Adrenal gland (tissue), 9 donors: ENCODE measurements at regions not wholly inside any gene's neighbourhood (a gene's known extent, or its start where the extent isn't known, plus 50 kb on each side); places are given as distances from the start of the nearest gene placed in this dataset.

Experiments
- DNase-seq, 7 donors: peaks; one replicate each; pipeline ENCODE4 v3.0.0-alpha.2; 2019 to 2020
- H3K27ac ChIP-seq, 5 donors: fragments of 200-600 bp; sonication (generic) in 4 of 5; 1 replicate in 3 of 5; 2 replicates in 2 of 5; pipeline versions ENCODE4 v1.5.1 to v1.8.0; 2016 to 2020; ENCODE audit warnings: mild to moderate bottlenecking in 1 of 5
- H3K27me3 ChIP-seq: fragments of 200-600 bp; 2 replicates; pipeline ENCODE4 v1.8.0; 2021
- H3K36me3 ChIP-seq, 2 donors: fragments of 200-600 bp; replicated peaks in 1 of 2; 1 replicate in 1 of 2; 2 replicates in 1 of 2; pipeline versions ENCODE4 v1.5.1 to v1.8.0; 2018 to 2022
- H3K4me1 ChIP-seq, 2 donors: fragments of 200-600 bp; replicated peaks in 1 of 2; 1 replicate in 1 of 2; 2 replicates in 1 of 2; pipeline versions ENCODE4 v1.5.1 to v1.8.0; 2018 to 2021
- H3K4me3 ChIP-seq, 4 donors: fragments of 200-600 bp; sonication (generic) in 3 of 4; one replicate each; pipeline ENCODE4 v1.5.1; 2016 to 2018
- H3K9me3 ChIP-seq, 3 donors: fragments of 200-600 bp; sonication (generic) in 1 of 3; replicated peaks in 1 of 3; 1 replicate in 2 of 3; 2 replicates in 1 of 3; pipeline versions ENCODE4 v1.5.1 to v1.8.0; 2016 to 2021
- POLR2A ChIP-seq, 2 donors: fragments of 450-650 bp; IDR thresholded peaks; one replicate each; pipeline ENCODE4 v1.6.1; 2017; ENCODE audit warnings: antibody characterized with exemption in 2 of 2, mild to moderate bottlenecking in 2 of 2, moderate library complexity in 1 of 2
- WGBS, 4 donors: extraction: QIAGEN DNeasy Blood & Tissue Kit in 2 of 4; methylation state at CpG; one replicate each; pipeline versions ENCODE4 v1.1.5 to v1.1.7; 2013 to 2017; 5-methylcytosine and 5-hydroxymethylcytosine counted together
- intact Hi-C, 2 donors: fragments of 100-400 bp; cut with DNase I; formaldehyde crosslinking; loops; one replicate each; pipeline versions ENCODE4 v1.14.1 to v1.15.0; 2022 to 2023
- TF ChIP-seq, protein P1 (sequence below), 6 experiments: fragments of 450-650 bp in 4 of 6; fragments of 200-600 bp in 2 of 6; sonication (generic) in 1 of 6; IDR thresholded peaks; 1 replicate in 5 of 6; 2 replicates in 1 of 6; pipeline versions ENCODE4 v1.5.1 to v1.8.0; 2016 to 2021; ENCODE audit warnings: antibody characterized with exemption in 6 of 6, mild to moderate bottlenecking in 2 of 6, moderate library complexity in 1 of 6
- donor health status: healthy with polysubstance abuse.
- donor health status: Bipolar disorder and iron deficiency.
- donor health status: DM: yes; HTN: yes; CAD: no.
- donor health status: DM: no; HTN: no; CAD: no.
- donor health status: DM: no; HTN: no; CAD: no.

- 38 to 53% (median 50%) methylated on average over 2 of the region's 2 CpGs for WGBS, 4 donors
- H3K36me3 ChIP-seq, result no peaks in the 10 kb centered on the region
- DNase-seq, result no peak
- TF ChIP-seq POLR2A (IDR thresholded peaks at IDR 0.05), result no peak
- TF ChIP-seq, protein P1, sequence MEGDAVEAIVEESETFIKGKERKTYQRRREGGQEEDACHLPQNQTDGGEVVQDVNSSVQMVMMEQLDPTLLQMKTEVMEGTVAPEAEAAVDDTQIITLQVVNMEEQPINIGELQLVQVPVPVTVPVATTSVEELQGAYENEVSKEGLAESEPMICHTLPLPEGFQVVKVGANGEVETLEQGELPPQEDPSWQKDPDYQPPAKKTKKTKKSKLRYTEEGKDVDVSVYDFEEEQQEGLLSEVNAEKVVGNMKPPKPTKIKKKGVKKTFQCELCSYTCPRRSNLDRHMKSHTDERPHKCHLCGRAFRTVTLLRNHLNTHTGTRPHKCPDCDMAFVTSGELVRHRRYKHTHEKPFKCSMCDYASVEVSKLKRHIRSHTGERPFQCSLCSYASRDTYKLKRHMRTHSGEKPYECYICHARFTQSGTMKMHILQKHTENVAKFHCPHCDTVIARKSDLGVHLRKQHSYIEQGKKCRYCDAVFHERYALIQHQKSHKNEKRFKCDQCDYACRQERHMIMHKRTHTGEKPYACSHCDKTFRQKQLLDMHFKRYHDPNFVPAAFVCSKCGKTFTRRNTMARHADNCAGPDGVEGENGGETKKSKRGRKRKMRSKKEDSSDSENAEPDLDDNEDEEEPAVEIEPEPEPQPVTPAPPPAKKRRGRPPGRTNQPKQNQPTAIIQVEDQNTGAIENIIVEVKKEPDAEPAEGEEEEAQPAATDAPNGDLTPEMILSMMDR (IDR thresholded peaks at IDR 0.05), result no peak
- no peak overlapping the region for H3K27ac ChIP-seq
- no peaks in the 10 kb centered on the region for H3K4me1 ChIP-seq
- no peaks in the 10 kb centered on the region for H3K27me3 ChIP-seq
- intact Hi-C loops, result no loop called here
- H3K4me3 ChIP-seq, result no peak overlapping the region
- no peaks in the 10 kb centered on the region for H3K9me3 ChIP-seq
Observed at GRCh38 chr16:73599351-73599750, 551.4 kb upstream of the ZFHX3 start.

DNA sequence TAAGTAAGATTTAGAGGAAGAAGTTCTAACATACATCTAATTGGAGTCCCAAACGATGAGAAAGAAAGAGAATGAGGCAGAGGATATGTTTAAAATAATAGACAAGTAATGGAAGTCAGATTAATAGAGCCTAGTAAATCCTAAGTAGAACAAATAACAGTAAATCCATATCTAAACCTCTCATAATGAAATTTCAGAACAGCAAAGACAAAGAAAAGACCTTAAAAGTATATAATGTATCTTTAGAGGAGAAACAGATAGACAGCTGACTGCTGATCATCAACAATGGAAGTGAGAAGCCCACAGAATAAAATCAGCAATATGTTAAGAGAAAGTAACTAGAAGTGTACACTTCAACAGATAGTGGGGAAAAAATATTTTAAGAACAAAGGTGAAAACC, 536.2 kb upstream of the ZFHX3 start:
- no peaks in the 10 kb centered on the region for H3K27me3 ChIP-seq
- H3K9me3 ChIP-seq, result no peaks in the 10 kb centered on the region
- no peak overlapping the region for H3K4me3 ChIP-seq
- 77 to 89% (median 80%) methylated on average over 1 of the region's 1 CpG for WGBS, 4 donors
- DNase-seq, result no peak
- no peaks in the 10 kb centered on the region for H3K4me1 ChIP-seq
- no peaks in the 10 kb centered on the region for H3K36me3 ChIP-seq
- H3K27ac ChIP-seq, result no peak overlapping the region
- intact Hi-C loops, result no loop called here
- TF ChIP-seq POLR2A (IDR thresholded peaks at IDR 0.05), result no peak
- TF ChIP-seq, protein P1 (IDR thresholded peaks at IDR 0.05), result no peak

GRCh38 chr16:73572135-73572828, 524.4 kb upstream of the ZFHX3 start:
- H3K27ac ChIP-seq, result no peak overlapping the region
- no peaks in the 10 kb centered on the region for H3K9me3 ChIP-seq
- no peak overlapping the region for H3K4me3 ChIP-seq
- DNase-seq, result peak; percentile 59 to 95 (median 84)
- no peaks in the 10 kb centered on the region for H3K36me3 ChIP-seq
- H3K27me3 ChIP-seq, result no peaks in the 10 kb centered on the region
- no peaks in the 10 kb centered on the region for H3K4me1 ChIP-seq
- intact Hi-C loops, result no loop called here
- 37 to 50% (median 43%) methylated on average over 8 of the region's 8 CpGs for WGBS, 4 donors
- TF ChIP-seq, protein P1 (IDR thresholded peaks at IDR 0.05), result no peak
- TF ChIP-seq POLR2A (IDR thresholded peaks at IDR 0.05), result no peak

- no peaks in the 10 kb centered on the region for H3K36me3 ChIP-seq
- no peaks in the 10 kb centered on the region for H3K4me1 ChIP-seq
- no peak for TF ChIP-seq POLR2A (IDR thresholded peaks at IDR 0.05)
- TF ChIP-seq, protein P1 (IDR thresholded peaks at IDR 0.05), result no peak
- no peaks in the 10 kb centered on the region for H3K9me3 ChIP-seq
- H3K4me3 ChIP-seq, result no peak overlapping the region
- DNase-seq, result no peak
- H3K27ac ChIP-seq, result no peak overlapping the region
- WGBS, 4 donors, result 78 to 83% (median 81%) methylated on average over 9 of the region's 9 CpGs
- intact Hi-C loops, result loop anchor here in 1 of 2 donors (10.0 kb wide), 1 partner anchor 305 kb away; no protein-coding TSS in a partner anchor
- H3K27me3 ChIP-seq, result no peaks in the 10 kb centered on the region
Observed at GRCh38 chr16:73569266-73569980, 521.5 kb upstream of the ZFHX3 start.
